ENCODE measurements at regions not wholly inside any gene's neighbourhood (a gene's known extent, or its start where the extent isn't known, plus 50 kb on each side); places are given as distances from the start of the nearest gene placed in this dataset.

- TF ChIP-seq CTCF (conservative IDR thresholded peaks at IDR 0.05; ENCODE audit: low read length), result no peak
- no peak overlapping the region for H3K4me3 ChIP-seq (ENCODE audit: low read length)
- DNase-seq (ENCODE audit: low read depth), result no peak
These were observed 735.1 kb upstream of the LCORL start for GRCh38 chr4:18756671-18757070.

GRCh38 chr4:18754180-18754579, 732.6 kb upstream of the LCORL start:
- H3K4me3 ChIP-seq (ENCODE audit: low read length), result no peak overlapping the region
- DNase-seq (ENCODE audit: low read depth), result no peak
- no peak for TF ChIP-seq CTCF (conservative IDR thresholded peaks at IDR 0.05; ENCODE audit: low read length)

GRCh38 chr4:18751083-18751482, 729.5 kb upstream of the LCORL start:
- no peak for DNase-seq (ENCODE audit: low read depth)
- no peak for TF ChIP-seq CTCF (conservative IDR thresholded peaks at IDR 0.05; ENCODE audit: low read length)

GRCh38 chr4:18749391-18749790, 727.8 kb upstream of the LCORL start:
- H3K4me3 ChIP-seq (ENCODE audit: low read length), result no peak overlapping the region
- TF ChIP-seq CTCF (conservative IDR thresholded peaks at IDR 0.05; ENCODE audit: low read length), result no peak
- DNase-seq (ENCODE audit: low read depth), result no peak

More at GRCh38 chr4:18751083-18751482, 729.5 kb upstream of the LCORL start:
- no peak overlapping the region for H3K4me3 ChIP-seq (ENCODE audit: low read length)

- DNase-seq (ENCODE audit: low read depth), result no peak
- no peak overlapping the region for H3K4me3 ChIP-seq (ENCODE audit: low read length)
- TF ChIP-seq CTCF (conservative IDR thresholded peaks at IDR 0.05; ENCODE audit: low read length), result no peak
These were observed 715.0 kb upstream of the LCORL start for GRCh38 chr4:18736551-18736950.

- TF ChIP-seq CTCF (conservative IDR thresholded peaks at IDR 0.05; ENCODE audit: low read length), result no peak
- no peak for DNase-seq (ENCODE audit: low read depth)
- H3K4me3 ChIP-seq (ENCODE audit: low read length), result no peak overlapping the region
These were observed 714.2 kb upstream of the LCORL start for GRCh38 chr4:18735740-18736268.

GRCh38 chr4:18734405-18734804, 712.9 kb upstream of the LCORL start:
- H3K4me3 ChIP-seq (ENCODE audit: low read length), result no peak overlapping the region
- no peak for DNase-seq (ENCODE audit: low read depth)
- no peak for TF ChIP-seq CTCF (conservative IDR thresholded peaks at IDR 0.05; ENCODE audit: low read length)
